Fibroblast of mammary gland (primary cell): ENCODE measurements at regions not wholly inside any gene's neighbourhood (a gene's known extent, or its start where the extent isn't known, plus 50 kb on each side); places are given as distances from the start of the nearest gene placed in this dataset.
"Not testable (repeated sequence)": the region's sequence is repeated elsewhere in the genome, so short reads cannot be mapped to it uniquely, and the experiment has no call there.

Source experiments
- DNase-seq: peaks from one replicate; pipeline ENCODE4 v3.0.0-alpha.2; 2010; ENCODE audit warnings: low read depth
- H3K4me3 ChIP-seq: 2 replicates; pipeline ENCODE4 v1.5.1; 2011; ENCODE audit warnings: low read depth, mild to moderate bottlenecking, low read length, moderate library complexity; ENCODE audit not compliant: control insufficient read depth
- CTCF ChIP-seq: conservative IDR thresholded peaks from 2 replicates; pipeline ENCODE4 v1.5.1; 2011; ENCODE audit warnings: low read depth, low read length, inconsistent platforms; ENCODE audit not compliant: control insufficient read depth, insufficient read depth

DNA sequence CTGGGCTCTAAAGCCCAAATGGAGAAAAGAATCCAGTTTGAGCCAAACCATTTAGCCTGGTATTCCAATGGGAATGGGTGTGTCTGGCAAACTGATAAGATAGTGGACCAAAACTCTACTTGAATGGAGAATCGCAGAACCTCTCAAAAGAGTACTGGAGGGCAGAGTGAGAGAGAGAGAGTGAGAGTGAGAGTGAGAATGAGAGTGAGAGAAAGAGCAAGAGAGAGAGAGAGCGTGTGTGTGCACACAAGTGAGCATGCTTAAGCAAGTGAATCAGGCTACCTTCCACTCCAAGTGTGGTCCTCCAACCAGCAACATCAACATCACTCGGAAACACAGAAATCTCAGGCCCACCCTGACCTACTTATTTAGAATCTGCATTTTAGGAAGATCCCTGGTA lies 58.8 kb downstream of the UQCRFS1 start:
- H3K4me3 ChIP-seq: no peak overlapping the region
- no peak for DNase-seq
- no peak for TF ChIP-seq CTCF

DNA sequence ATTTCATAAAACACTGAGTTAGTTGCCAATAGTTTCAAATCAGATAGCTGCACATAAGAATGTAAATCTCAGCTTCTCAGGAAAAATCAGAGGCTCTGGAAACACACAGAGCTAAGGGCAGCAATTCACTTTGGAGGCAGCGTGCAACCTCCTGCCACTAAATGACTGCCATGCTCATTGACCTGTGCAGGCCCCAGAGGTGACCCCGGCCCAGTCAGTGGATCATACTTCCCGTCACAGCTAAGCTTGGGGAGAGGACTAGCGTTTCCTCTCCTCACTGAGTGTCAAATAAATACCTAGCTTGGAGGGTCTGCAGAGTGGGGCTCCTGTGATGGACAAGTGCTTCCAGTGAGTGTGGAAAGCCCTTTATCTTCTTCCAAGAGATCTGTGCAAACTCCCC lies 67.2 kb downstream of the UQCRFS1 start:
- no peak for DNase-seq
- no peak for TF ChIP-seq CTCF
- H3K4me3 ChIP-seq: no peak overlapping the region

GRCh38 chr19:29143183-29143582 lies 69.8 kb downstream of the UQCRFS1 start:
- H3K4me3 ChIP-seq: no peak overlapping the region
- DNase-seq: no peak
- TF ChIP-seq CTCF: no peak

DNA sequence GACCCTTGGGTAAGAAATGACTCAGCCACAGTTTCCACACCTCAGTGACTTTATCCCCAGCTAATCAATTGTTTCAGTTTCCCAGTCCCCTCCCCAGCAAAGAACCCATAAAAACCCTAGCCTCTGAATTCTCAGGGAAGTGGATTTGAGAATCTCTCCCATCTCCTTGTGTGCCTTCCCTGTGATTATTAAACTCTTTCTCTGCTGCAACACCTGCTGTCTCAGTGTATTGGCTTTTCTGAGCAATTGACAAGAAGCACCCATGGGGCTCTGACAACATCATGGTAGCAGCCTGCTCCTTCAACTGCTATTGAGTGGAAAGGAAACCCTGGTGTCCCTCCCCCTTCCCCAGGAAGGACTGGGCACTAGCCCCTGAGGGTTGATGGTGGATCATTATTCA lies 73.7 kb downstream of the UQCRFS1 start:
- no peak for DNase-seq
- TF ChIP-seq CTCF: no peak
- no peak overlapping the region for H3K4me3 ChIP-seq

- DNase-seq, H3K4me3 ChIP-seq: not testable (repeated sequence)
Measured at GRCh38 chr19:29138206-29138605, 74.7 kb downstream of the UQCRFS1 start.

DNA sequence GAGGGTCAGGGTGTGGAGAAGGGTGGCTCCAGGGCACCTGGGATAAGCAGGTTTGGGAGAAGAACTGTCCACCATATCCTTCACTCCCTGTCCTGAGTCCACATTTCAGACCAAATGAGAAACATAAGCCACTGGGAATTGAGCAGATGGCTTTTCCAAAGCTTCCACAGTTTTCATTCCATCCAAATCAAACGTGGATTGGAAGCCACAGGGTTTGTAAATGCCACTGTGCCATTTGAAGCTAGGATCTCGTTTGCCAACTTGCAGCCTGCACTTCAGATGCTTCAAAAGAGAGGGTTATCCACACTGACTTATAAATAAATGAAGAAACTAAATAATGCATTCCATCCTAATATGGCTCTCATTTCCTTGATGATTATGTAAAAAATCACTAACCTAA lies 81.5 kb downstream of the UQCRFS1 start:
- no peak overlapping the region for H3K4me3 ChIP-seq
- no peak for TF ChIP-seq CTCF
- DNase-seq: no peak

GRCh38 chr19:29129148-29129547 lies 83.8 kb downstream of the UQCRFS1 start:
- no peak for TF ChIP-seq CTCF
- DNase-seq: no peak
- no peak overlapping the region for H3K4me3 ChIP-seq
